ENCODE measurements at regions not wholly inside any gene's neighbourhood (a gene's known extent, or its start where the extent isn't known, plus 50 kb on each side); places are given as distances from the start of the nearest gene placed in this dataset.

GRCh38 chr2:8099267-8099582, 582.6 kb upstream of the ID2 start:
- no peak overlapping the region for H3K4me3 ChIP-seq (ENCODE audit: low read depth, low read length, poor library complexity, severe bottlenecking)
- ChIA-PET POLR2A (ENCODE audit: low non-redundant PET) (no interaction called here), CTCF (no interaction called here)
- no peak for TF ChIP-seq EZH2 (IDR thresholded peaks at IDR 0.05; ENCODE audit: borderline replicate concordance, low read depth, low read length, poor library complexity, severe bottlenecking)
- TF ChIP-seq, protein P1, sequence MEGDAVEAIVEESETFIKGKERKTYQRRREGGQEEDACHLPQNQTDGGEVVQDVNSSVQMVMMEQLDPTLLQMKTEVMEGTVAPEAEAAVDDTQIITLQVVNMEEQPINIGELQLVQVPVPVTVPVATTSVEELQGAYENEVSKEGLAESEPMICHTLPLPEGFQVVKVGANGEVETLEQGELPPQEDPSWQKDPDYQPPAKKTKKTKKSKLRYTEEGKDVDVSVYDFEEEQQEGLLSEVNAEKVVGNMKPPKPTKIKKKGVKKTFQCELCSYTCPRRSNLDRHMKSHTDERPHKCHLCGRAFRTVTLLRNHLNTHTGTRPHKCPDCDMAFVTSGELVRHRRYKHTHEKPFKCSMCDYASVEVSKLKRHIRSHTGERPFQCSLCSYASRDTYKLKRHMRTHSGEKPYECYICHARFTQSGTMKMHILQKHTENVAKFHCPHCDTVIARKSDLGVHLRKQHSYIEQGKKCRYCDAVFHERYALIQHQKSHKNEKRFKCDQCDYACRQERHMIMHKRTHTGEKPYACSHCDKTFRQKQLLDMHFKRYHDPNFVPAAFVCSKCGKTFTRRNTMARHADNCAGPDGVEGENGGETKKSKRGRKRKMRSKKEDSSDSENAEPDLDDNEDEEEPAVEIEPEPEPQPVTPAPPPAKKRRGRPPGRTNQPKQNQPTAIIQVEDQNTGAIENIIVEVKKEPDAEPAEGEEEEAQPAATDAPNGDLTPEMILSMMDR (conservative IDR thresholded peaks at IDR 0.05; ENCODE audit: low read depth, low read length), result no peak
- no TSS peak for BruUV-seq (replicated peaks)
- no peaks in the 10 kb centered on the region for H3K9me3 ChIP-seq (ENCODE audit: low read depth, low read length, poor library complexity, severe bottlenecking)
- no peaks in the 10 kb centered on the region for H3K27me3 ChIP-seq (replicated peaks; ENCODE audit: insufficient read depth, low read depth, low read length, poor library complexity)
- H3K4me1 ChIP-seq (ENCODE audit: insufficient read depth, low read length, poor library complexity, severe bottlenecking), result peaks cover 15% of the 10 kb centered on the region
- no peak overlapping the region for H3K27ac ChIP-seq (ENCODE audit: low read depth, low read length, poor library complexity, severe bottlenecking)
- intact Hi-C loops (cut with micrococcal nuclease; ENCODE audit: unreplicated experiment), result no loop called here
- no peak for DNase-seq (ENCODE audit: low spot score)
- no peaks in the 10 kb centered on the region for H3K36me3 ChIP-seq (ENCODE audit: insufficient read depth, low read length, poor library complexity, severe bottlenecking)

- BruUV-seq (replicated peaks), result no TSS peak
- no peak overlapping the region for H3K4me3 ChIP-seq (ENCODE audit: low read depth, low read length, poor library complexity, severe bottlenecking)
- TF ChIP-seq, protein P1 (conservative IDR thresholded peaks at IDR 0.05; ENCODE audit: low read depth, low read length), result no peak
- no peak for TF ChIP-seq EZH2 (IDR thresholded peaks at IDR 0.05; ENCODE audit: borderline replicate concordance, low read depth, low read length, poor library complexity, severe bottlenecking)
- ChIA-PET POLR2A (ENCODE audit: low non-redundant PET) (no interaction called here), CTCF (no interaction called here)
- H3K4me1 ChIP-seq (ENCODE audit: insufficient read depth, low read length, poor library complexity, severe bottlenecking), result peaks cover 15% of the 10 kb centered on the region
- no peaks in the 10 kb centered on the region for H3K27me3 ChIP-seq (replicated peaks; ENCODE audit: insufficient read depth, low read depth, low read length, poor library complexity)
- H3K9me3 ChIP-seq (ENCODE audit: low read depth, low read length, poor library complexity, severe bottlenecking), result no peaks in the 10 kb centered on the region
- no peak for DNase-seq (ENCODE audit: low spot score)
- H3K36me3 ChIP-seq (ENCODE audit: insufficient read depth, low read length, poor library complexity, severe bottlenecking), result no peaks in the 10 kb centered on the region
- intact Hi-C loops (cut with micrococcal nuclease; ENCODE audit: unreplicated experiment), result no loop called here
- H3K27ac ChIP-seq (ENCODE audit: low read depth, low read length, poor library complexity, severe bottlenecking), result no peak overlapping the region
Measured at GRCh38 chr2:8101614-8102277, 580.1 kb upstream of the ID2 start.

DNA sequence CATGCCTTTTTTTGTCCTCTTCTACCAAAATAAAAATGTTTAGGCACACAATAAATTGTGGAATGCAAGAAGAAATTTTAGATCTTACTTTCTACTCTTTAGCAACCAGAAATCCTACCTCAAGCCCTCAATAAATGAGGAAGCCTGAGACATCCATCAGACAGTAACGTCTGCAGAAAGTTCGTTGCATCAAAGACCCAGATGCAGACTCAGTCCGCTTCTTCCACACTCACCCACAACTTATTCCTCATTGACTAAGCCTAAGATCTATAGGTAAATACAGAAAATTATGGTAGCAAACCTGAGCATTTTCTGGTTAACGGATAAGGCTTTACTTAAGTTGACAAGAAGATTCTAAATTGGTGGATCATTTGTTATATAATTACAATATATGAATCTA, 579.4 kb upstream of the ID2 start:
- Histone ChIP-seq H3K27ac (ENCODE audit: low read depth, low read length, poor library complexity, severe bottlenecking) (no peak overlapping the region), H3K4me1 (ENCODE audit: insufficient read depth, low read length, poor library complexity, severe bottlenecking) (peaks cover 15% of the 10 kb centered on the region), H3K4me3 (ENCODE audit: low read depth, low read length, poor library complexity, severe bottlenecking) (no peak overlapping the region), H3K9me3 (ENCODE audit: low read depth, low read length, poor library complexity, severe bottlenecking) (no peaks in the 10 kb centered on the region), H3K27me3 (replicated peaks; ENCODE audit: insufficient read depth, low read depth, low read length, poor library complexity) (no peaks in the 10 kb centered on the region), H3K36me3 (ENCODE audit: insufficient read depth, low read length, poor library complexity, severe bottlenecking) (no peaks in the 10 kb centered on the region)
- ChIA-PET POLR2A (ENCODE audit: low non-redundant PET) (no interaction called here), CTCF (no interaction called here)
- no peak for TF ChIP-seq EZH2 (IDR thresholded peaks at IDR 0.05; ENCODE audit: borderline replicate concordance, low read depth, low read length, poor library complexity, severe bottlenecking)
- TF ChIP-seq, protein P1 (conservative IDR thresholded peaks at IDR 0.05; ENCODE audit: low read depth, low read length), result no peak
- intact Hi-C loops (cut with micrococcal nuclease; ENCODE audit: unreplicated experiment), result no loop called here
- DNase-seq (ENCODE audit: low spot score), result no peak
- no TSS peak for BruUV-seq (replicated peaks)
